HCT116 (cell line): ENCODE measurements at regions not wholly inside any gene's neighbourhood (a gene's known extent, or its start where the extent isn't known, plus 50 kb on each side); places are given as distances from the start of the nearest gene placed in this dataset.

Experiments used
- ATAC-seq: fragments of 200-7000 bp; cut with Tn5 transposase; 2 replicates; pipeline ENCODE4 v1.9.1; 2020; ENCODE audit warnings: mild to moderate bottlenecking, moderate library complexity
- BruUV-seq: library from RNA; stranded (reverse); fragments of 400-500 nt; replicated peaks from 2 replicates; lab custom pipeline; 2021; lab: Mats Ljungman, UMichigan
- CTCF ChIA-PET: fragments of 300-600 bp; sonication (Branson Sonifier 250); formaldehyde crosslinking; loops from one replicate; lab custom pipeline; 2021; ENCODE audit warnings: antibody characterized with exemption; lab: Charles Lee
- POLR2A ChIA-PET: fragments of 300-600, 350-600 bp; sonication (Branson Sonifier 250); formaldehyde crosslinking; loops from one replicate; lab custom pipeline; 2021; ENCODE audit warnings: antibody characterized with exemption; lab: Charles Lee
- RAD21 ChIA-PET, 2 experiments: fragments of 300-600 bp; sonication (Branson Sonifier 250); formaldehyde crosslinking; loops; one replicate each; lab custom pipeline; 2023; ENCODE audit warnings: low total read pairs in 2 of 2; ENCODE audit not compliant: uncharacterized antibody in 2 of 2, unreplicated experiment in 2 of 2, low non-redundant PET in 1 of 2; lab: Charles Lee
- DNase-seq: peaks from one replicate; pipeline ENCODE4 v3.0.0-alpha.2; 2010; ENCODE audit warnings: low read depth, low spot score
- H2AFZ ChIP-seq: fragments of 200-600 bp; shearing (Covaris generic), sonication (generic); 2 replicates; pipeline ENCODE4 v1.6.1; 2017; ENCODE audit warnings: low read depth, mixed run types, mixed read lengths, antibody characterized with exemption, low read length; ENCODE audit not compliant: poor library complexity, severe bottlenecking
- H3K27ac ChIP-seq: 2 replicates; pipeline ENCODE4 v1.5.1; 2012; ENCODE audit warnings: low read depth, low read length
- H3K27me3 ChIP-seq: fragments of 200-600 bp; sonication (generic); 2 replicates; pipeline ENCODE4 v1.6.1; 2016; ENCODE audit warnings: mixed run types, low read length, mixed read lengths; ENCODE audit not compliant: insufficient read depth
- H3K36me3 ChIP-seq, 2 experiments: fragments of 200-500 bp in 1 of 2; fragments of 200-600 bp in 1 of 2; sonication (Bioruptor generic) in 1 of 2; sonication (generic) in 1 of 2; 2 replicates each; pipeline versions ENCODE4 v1.5.1 to v1.6.1; 2014 to 2016; ENCODE audit warnings: low read length in 2 of 2, inconsistent platforms in 1 of 2, mixed read lengths in 1 of 2, mixed run types in 1 of 2; ENCODE audit not compliant: insufficient read depth in 2 of 2, control insufficient read depth in 1 of 2
- H3K4me1 ChIP-seq, 2 experiments: fragments of 200-600 bp in 1 of 2; sonication (generic) in 1 of 2; 2 replicates each; pipeline versions ENCODE4 v1.5.1 to v1.6.1; 2012 to 2017; ENCODE audit warnings: low read length in 2 of 2, inconsistent platforms in 1 of 2, mild to moderate bottlenecking in 1 of 2, mixed read lengths in 1 of 2, mixed run types in 1 of 2, moderate library complexity in 1 of 2; ENCODE audit not compliant: insufficient read depth in 2 of 2, control insufficient read depth in 1 of 2
- H3K4me2 ChIP-seq: fragments of 200-600 bp; sonication (generic); 2 replicates; pipeline ENCODE4 v1.6.1; 2017; ENCODE audit warnings: mixed run types, low read length, mixed read lengths
- H3K4me3 ChIP-seq, 2 experiments: fragments of 200-600 bp in 1 of 2; sonication (generic) in 1 of 2; replicated peaks in 1 of 2; 2 replicates each; pipeline ENCODE4 v1.5.1; 2011 to 2016; ENCODE audit warnings: low read length in 2 of 2, control low read depth in 1 of 2, low read depth in 1 of 2, mild to moderate bottlenecking in 1 of 2, mixed read lengths in 1 of 2, mixed run types in 1 of 2
- H3K79me2 ChIP-seq: fragments of 200-600 bp; sonication (generic); 2 replicates; pipeline ENCODE4 v1.6.1; 2017; ENCODE audit warnings: mild to moderate bottlenecking, mixed run types, low read length, moderate library complexity, mixed read lengths; ENCODE audit not compliant: insufficient read depth
- H3K9ac ChIP-seq: fragments of 200-600 bp; sonication (generic); 2 replicates; pipeline ENCODE4 v1.6.1; 2016; ENCODE audit warnings: low read length, mixed read lengths
- H3K9me2 ChIP-seq: fragments of 200-600 bp; sonication (generic), shearing (Covaris generic); 2 replicates; pipeline ENCODE4 v1.6.1; 2017; ENCODE audit warnings: mixed run types, mild to moderate bottlenecking, moderate library complexity; ENCODE audit not compliant: insufficient read depth
- H3K9me3 ChIP-seq, 2 experiments: fragments of 200-500 bp in 1 of 2; fragments of 200-600 bp in 1 of 2; sonication (Bioruptor generic) in 1 of 2; sonication (generic) in 1 of 2; 2 replicates each; pipeline ENCODE4 v1.6.1; 2014 to 2017; ENCODE audit warnings: low read length in 2 of 2, mixed read lengths in 2 of 2, inconsistent platforms in 1 of 2, low read depth in 1 of 2, mild to moderate bottlenecking in 1 of 2, mixed run types in 1 of 2, moderate library complexity in 1 of 2; ENCODE audit not compliant: control insufficient read depth in 1 of 2, insufficient read depth in 1 of 2
- H4K20me1 ChIP-seq: fragments of 200-600 bp; sonication (generic), shearing (Covaris generic); 2 replicates; pipeline ENCODE4 v1.6.1; 2017; ENCODE audit warnings: mixed run types, mild to moderate bottlenecking, moderate library complexity; ENCODE audit not compliant: insufficient read depth
- CEBPB ChIP-seq: IDR thresholded peaks from 2 replicates; pipeline ENCODE4 v1.6.1; 2012; ENCODE audit warnings: low read depth
- ELF1 ChIP-seq: IDR thresholded peaks from 2 replicates; pipeline ENCODE4 v1.6.1; 2012; ENCODE audit warnings: low read depth, borderline replicate concordance
- POLR2AphosphoS5 ChIP-seq: IDR thresholded peaks from 2 replicates; pipeline ENCODE4 v1.6.1; 2011; ENCODE audit warnings: mild to moderate bottlenecking, low read depth, low read length, moderate library complexity
- SIN3A ChIP-seq: IDR thresholded peaks from 2 replicates; pipeline ENCODE4 v1.6.1; 2012; ENCODE audit warnings: low read depth
- SP1 ChIP-seq: IDR thresholded peaks from 2 replicates; pipeline ENCODE4 v1.6.1; 2012; ENCODE audit warnings: low read depth
- TCF7L2 ChIP-seq: IDR thresholded peaks from 2 replicates; pipeline ENCODE4 v1.7.0; 2011; ENCODE audit warnings: borderline replicate concordance, inconsistent platforms; ENCODE audit not compliant: insufficient read depth, insufficient read length; ENCODE audit errors: extremely low read depth
- ZFX ChIP-seq: fragments of 450-650 bp; IDR thresholded peaks from 2 replicates; pipeline ENCODE4 v1.6.1; 2017
- intact Hi-C: fragments of 100-400 bp; cut with micrococcal nuclease; formaldehyde crosslinking; loops from 2 replicates; pipeline ENCODE4 v1.10.0; 2022
- TF ChIP-seq, protein P1 (sequence below): IDR thresholded peaks from 2 replicates; pipeline ENCODE4 v1.6.1; 2011; ENCODE audit warnings: mild to moderate bottlenecking, low read length, moderate library complexity; ENCODE audit not compliant: insufficient replicate concordance; ENCODE audit errors: extremely low read depth
- TF ChIP-seq, protein P2 (sequence below): IDR thresholded peaks from 2 replicates; pipeline ENCODE4 v1.6.1; 2012

DNA sequence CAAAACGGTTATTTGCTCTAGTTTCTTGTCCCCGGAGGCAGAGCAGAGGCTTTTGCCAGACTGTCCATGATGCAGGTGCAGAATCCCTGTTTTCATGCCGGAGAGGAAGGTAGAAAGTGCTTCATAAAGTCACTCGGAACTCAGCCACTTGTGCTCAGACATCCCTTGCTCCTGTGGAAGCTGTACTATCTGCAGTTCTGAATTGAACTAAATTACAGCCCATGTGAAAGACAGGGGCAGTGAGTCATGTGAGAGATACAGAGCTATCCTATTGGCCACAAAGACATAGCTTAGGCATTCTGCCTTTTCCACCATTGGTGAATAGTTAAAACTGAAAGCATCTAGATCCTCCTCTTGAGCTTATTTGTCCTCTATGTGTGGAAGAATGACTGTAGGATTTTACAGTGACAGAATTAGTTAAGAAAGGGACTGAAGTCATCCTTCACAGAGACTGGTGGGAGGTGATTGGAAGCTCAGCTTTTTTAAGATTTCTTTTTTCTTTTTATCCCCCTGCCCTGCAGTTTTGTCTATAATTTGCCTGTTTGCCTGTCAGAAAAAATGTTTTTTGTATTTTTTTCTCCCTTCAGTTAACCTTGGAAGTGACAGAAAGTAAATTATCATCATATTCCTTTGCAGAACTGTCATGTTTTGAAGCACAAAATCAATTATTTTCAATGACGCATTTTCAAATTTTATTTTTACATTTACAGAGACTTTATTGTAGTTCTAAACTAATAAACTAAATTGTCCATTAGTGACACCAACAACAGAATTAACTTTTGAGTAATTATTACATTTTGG lies 298.6 kb downstream of the PTPRC start:
- H3K27ac ChIP-seq = peak overlapping the region; percentile 22; the same call in 1 of the 2 replicates
- POLR2A ChIA-PET = interaction anchor here (0.6 to 1.9 kb wide), 12 partner anchors 8 to 79 kb away, joined by 3 to 11 read pairs (median 3); no protein-coding TSS in a partner anchor
- DNase-seq = peak; percentile 76
- TF ChIP-seq ELF1 = no peak
- peak; percentile 84 for TF ChIP-seq POLR2AphosphoS5
- TF ChIP-seq CEBPB = no peak
- TF ChIP-seq TCF7L2 = no peak
- TF ChIP-seq SP1 = peak; percentile 46; the same call in 1 of the 2 replicates
- TF ChIP-seq, protein P1, sequence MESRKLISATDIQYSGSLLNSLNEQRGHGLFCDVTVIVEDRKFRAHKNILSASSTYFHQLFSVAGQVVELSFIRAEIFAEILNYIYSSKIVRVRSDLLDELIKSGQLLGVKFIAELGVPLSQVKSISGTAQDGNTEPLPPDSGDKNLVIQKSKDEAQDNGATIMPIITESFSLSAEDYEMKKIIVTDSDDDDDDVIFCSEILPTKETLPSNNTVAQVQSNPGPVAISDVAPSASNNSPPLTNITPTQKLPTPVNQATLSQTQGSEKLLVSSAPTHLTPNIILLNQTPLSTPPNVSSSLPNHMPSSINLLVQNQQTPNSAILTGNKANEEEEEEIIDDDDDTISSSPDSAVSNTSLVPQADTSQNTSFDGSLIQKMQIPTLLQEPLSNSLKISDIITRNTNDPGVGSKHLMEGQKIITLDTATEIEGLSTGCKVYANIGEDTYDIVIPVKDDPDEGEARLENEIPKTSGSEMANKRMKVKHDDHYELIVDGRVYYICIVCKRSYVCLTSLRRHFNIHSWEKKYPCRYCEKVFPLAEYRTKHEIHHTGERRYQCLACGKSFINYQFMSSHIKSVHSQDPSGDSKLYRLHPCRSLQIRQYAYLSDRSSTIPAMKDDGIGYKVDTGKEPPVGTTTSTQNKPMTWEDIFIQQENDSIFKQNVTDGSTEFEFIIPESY = no peak
- no peak for TF ChIP-seq ZFX
- TF ChIP-seq, protein P2, sequence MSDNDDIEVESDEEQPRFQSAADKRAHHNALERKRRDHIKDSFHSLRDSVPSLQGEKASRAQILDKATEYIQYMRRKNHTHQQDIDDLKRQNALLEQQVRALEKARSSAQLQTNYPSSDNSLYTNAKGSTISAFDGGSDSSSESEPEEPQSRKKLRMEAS = no peak; the same call in 1 of the 2 replicates
- no peak for TF ChIP-seq SIN3A
- TF ChIP-seq, all 23 proteins: peak for 2
- BruUV-seq = no TSS peak
- ChIA-PET RAD21 (no interaction called here), CTCF (interaction anchor here (1.5 kb wide), 1 partner anchor 306 kb away, joined by 3 read pairs; no protein-coding TSS in a partner anchor)
- H3K4me2 ChIP-seq = peak overlapping the region; percentile 82
- H2AFZ ChIP-seq = peak overlapping the region; percentile 71
- H3K4me1 ChIP-seq = peaks cover 20 to 49% of the 10 kb centered on the region in 2 experiments
- peak overlapping the region; percentile 62 for H3K9ac ChIP-seq
- H3K9me3 ChIP-seq = no peaks in the 10 kb centered on the region
- peak; percentile 77 for ATAC-seq
- H4K20me1 ChIP-seq = no peaks in the 10 kb centered on the region
- intact Hi-C loops = loop anchor here (2.0 kb wide), 1 partner anchor 485 kb away; no protein-coding TSS in a partner anchor
- no peaks in the 10 kb centered on the region for H3K27me3 ChIP-seq
- H3K79me2 ChIP-seq = peaks cover 21% of the 10 kb centered on the region
- no peaks in the 10 kb centered on the region for H3K36me3 ChIP-seq
- peak overlapping the region; percentile 60 to 63 for H3K4me3 ChIP-seq
- H3K9me2 ChIP-seq = no peaks in the 10 kb centered on the region
